ENCODE measurements at regions not wholly inside any gene's neighbourhood (a gene's known extent, or its start where the extent isn't known, plus 50 kb on each side); places are given as distances from the start of the nearest gene placed in this dataset.

DNA sequence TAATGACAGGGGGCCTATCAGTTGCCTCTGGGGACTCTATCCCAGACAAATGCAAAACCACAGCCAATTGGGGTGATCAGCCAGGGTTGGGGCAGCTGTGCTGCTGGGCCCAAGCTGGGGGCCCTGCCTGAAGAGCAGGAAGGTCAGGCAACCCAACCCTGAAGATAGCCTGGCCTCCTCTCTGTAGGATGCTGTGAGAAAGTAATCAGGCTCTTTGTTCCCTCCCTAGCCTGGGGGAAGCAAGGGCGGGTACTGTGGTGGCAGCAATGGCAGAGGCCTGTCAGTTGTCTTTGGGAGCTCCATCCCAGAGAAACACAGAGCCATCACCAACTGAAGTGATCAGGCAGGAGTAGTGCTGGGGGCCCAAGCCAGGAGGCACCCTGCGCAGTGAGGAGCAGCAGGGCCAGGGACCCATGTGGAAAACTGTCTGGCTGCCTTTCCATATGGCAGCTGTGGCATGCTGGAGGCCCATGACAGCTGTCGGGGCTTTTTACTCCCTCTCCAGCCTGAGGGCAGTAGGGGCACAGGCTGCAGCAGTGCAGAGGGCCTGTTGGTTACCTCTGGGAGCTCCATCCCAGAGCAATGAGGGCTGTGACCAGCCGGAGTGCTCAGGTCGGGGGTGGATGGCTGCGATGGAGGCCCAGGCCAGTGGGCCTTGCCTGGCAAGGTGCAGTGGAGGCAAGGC lies 73.6 kb upstream of the ATP12A start:
- TF ChIP-seq FOXM1 (IDR thresholded peaks at IDR 0.05; ENCODE audit: borderline replicate concordance, low read depth) (no peak), TAF1 (IDR thresholded peaks at IDR 0.05; ENCODE audit: low read depth) (no peak), RAD21 (IDR thresholded peaks at IDR 0.05; ENCODE audit: low read depth) (no peak), ZBTB7A (IDR thresholded peaks at IDR 0.05; ENCODE audit: low read depth) (no peak), YY1 (IDR thresholded peaks at IDR 0.05; ENCODE audit: low read depth) (no peak), CREB1 (IDR thresholded peaks at IDR 0.05; ENCODE audit: low read depth) (no peak), EP300 (IDR thresholded peaks at IDR 0.05; ENCODE audit: borderline replicate concordance) (no peak), TCF12 (IDR thresholded peaks at IDR 0.05; ENCODE audit: low read depth) (no peak), TEAD4 (IDR thresholded peaks at IDR 0.05) (no peak), NFIC (IDR thresholded peaks at IDR 0.05) (no peak)
- TF ChIP-seq, protein P1, sequence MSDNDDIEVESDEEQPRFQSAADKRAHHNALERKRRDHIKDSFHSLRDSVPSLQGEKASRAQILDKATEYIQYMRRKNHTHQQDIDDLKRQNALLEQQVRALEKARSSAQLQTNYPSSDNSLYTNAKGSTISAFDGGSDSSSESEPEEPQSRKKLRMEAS (IDR thresholded peaks at IDR 0.05) = no peak
- TF ChIP-seq, protein P2, sequence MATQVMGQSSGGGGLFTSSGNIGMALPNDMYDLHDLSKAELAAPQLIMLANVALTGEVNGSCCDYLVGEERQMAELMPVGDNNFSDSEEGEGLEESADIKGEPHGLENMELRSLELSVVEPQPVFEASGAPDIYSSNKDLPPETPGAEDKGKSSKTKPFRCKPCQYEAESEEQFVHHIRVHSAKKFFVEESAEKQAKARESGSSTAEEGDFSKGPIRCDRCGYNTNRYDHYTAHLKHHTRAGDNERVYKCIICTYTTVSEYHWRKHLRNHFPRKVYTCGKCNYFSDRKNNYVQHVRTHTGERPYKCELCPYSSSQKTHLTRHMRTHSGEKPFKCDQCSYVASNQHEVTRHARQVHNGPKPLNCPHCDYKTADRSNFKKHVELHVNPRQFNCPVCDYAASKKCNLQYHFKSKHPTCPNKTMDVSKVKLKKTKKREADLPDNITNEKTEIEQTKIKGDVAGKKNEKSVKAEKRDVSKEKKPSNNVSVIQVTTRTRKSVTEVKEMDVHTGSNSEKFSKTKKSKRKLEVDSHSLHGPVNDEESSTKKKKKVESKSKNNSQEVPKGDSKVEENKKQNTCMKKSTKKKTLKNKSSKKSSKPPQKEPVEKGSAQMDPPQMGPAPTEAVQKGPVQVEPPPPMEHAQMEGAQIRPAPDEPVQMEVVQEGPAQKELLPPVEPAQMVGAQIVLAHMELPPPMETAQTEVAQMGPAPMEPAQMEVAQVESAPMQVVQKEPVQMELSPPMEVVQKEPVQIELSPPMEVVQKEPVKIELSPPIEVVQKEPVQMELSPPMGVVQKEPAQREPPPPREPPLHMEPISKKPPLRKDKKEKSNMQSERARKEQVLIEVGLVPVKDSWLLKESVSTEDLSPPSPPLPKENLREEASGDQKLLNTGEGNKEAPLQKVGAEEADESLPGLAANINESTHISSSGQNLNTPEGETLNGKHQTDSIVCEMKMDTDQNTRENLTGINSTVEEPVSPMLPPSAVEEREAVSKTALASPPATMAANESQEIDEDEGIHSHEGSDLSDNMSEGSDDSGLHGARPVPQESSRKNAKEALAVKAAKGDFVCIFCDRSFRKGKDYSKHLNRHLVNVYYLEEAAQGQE (IDR thresholded peaks at IDR 0.05; ENCODE audit: low read depth) = no peak
